ENCODE measurements at regions not wholly inside any gene's neighbourhood (a gene's known extent, or its start where the extent isn't known, plus 50 kb on each side); places are given as distances from the start of the nearest gene placed in this dataset.
"Not testable (repeated sequence)": the region's sequence is repeated elsewhere in the genome, so short reads cannot be mapped to it uniquely, and the experiment has no call there.

- not testable (repeated sequence) for H3K9me2 ChIP-seq (ENCODE audit: insufficient read depth, low read length); H3F3A ChIP-seq (ENCODE audit: insufficient read depth, low read length, poor library complexity, severe bottlenecking); H3K4me2 ChIP-seq (ENCODE audit: low read length); H2AFZ ChIP-seq (ENCODE audit: low read depth, low read length); H3K27ac ChIP-seq (ENCODE audit: low read length); H3K79me2 ChIP-seq (replicated peaks; ENCODE audit: insufficient read depth, low read length); H3K4me3 ChIP-seq (ENCODE audit: low read length); H4K20me1 ChIP-seq (ENCODE audit: insufficient read depth); H3K9me3 ChIP-seq (ENCODE audit: low read length); H3K27me3 ChIP-seq (ENCODE audit: insufficient read depth, low read depth, low read length); H3K36me3 ChIP-seq (ENCODE audit: insufficient read depth, low read length); H3K9ac ChIP-seq (ENCODE audit: low read length)
Observed at GRCh38 chr14:37712476-37712860, 117.0 kb downstream of the TTC6 start.

GRCh38 chr14:37712976-37713431 lies 117.6 kb downstream of the TTC6 start:
- Histone ChIP-seq H3K9me3 (ENCODE audit: low read length) (no peaks in the 10 kb centered on the region), H3K27ac (ENCODE audit: low read length) (no peak overlapping the region), H3K4me3 (ENCODE audit: low read length) (no peak overlapping the region), H3K36me3 (ENCODE audit: insufficient read depth, low read length) (no peaks in the 10 kb centered on the region), H3K79me2 (replicated peaks; ENCODE audit: insufficient read depth, low read length) (no peaks in the 10 kb centered on the region), H3K27me3 (ENCODE audit: insufficient read depth, low read depth, low read length) (no peaks in the 10 kb centered on the region), H3K4me2 (ENCODE audit: low read length) (no peak overlapping the region), H3F3A (ENCODE audit: insufficient read depth, low read length, poor library complexity, severe bottlenecking) (no peaks in the 10 kb centered on the region), H2AFZ (ENCODE audit: low read depth, low read length) (no peak overlapping the region), H3K9ac (ENCODE audit: low read length) (no peak overlapping the region), H4K20me1 (ENCODE audit: insufficient read depth) (no peaks in the 10 kb centered on the region), H3K9me2 (ENCODE audit: insufficient read depth, low read length) (no peaks in the 10 kb centered on the region)
- no peak for TF ChIP-seq TAF1 (IDR thresholded peaks at IDR 0.05; ENCODE audit: low read depth)
- TF ChIP-seq REST (IDR thresholded peaks at IDR 0.05; ENCODE audit: borderline replicate concordance) = no peak
- TF ChIP-seq EZH2 (IDR thresholded peaks at IDR 0.05; ENCODE audit: borderline replicate concordance, insufficient read depth, low read length, poor library complexity, severe bottlenecking) = no peak
- TF ChIP-seq POLR2AphosphoS5 (IDR thresholded peaks at IDR 0.05) = no peak
- TF ChIP-seq EP300 (conservative IDR thresholded peaks at IDR 0.05; ENCODE audit: poor library complexity, severe bottlenecking) = no peak

GRCh38 chr14:37720131-37720530 lies 124.7 kb downstream of the TTC6 start:
- Histone ChIP-seq H3K4me2 (ENCODE audit: low read length) (no peak overlapping the region), H3K4me3 (ENCODE audit: low read length) (no peak overlapping the region), H2AFZ (ENCODE audit: low read depth, low read length) (no peak overlapping the region), H3K36me3 (ENCODE audit: insufficient read depth, low read length) (no peaks in the 10 kb centered on the region), H3K27ac (ENCODE audit: low read length) (no peak overlapping the region), H3K27me3 (ENCODE audit: insufficient read depth, low read depth, low read length) (no peaks in the 10 kb centered on the region), H3F3A (ENCODE audit: insufficient read depth, low read length, poor library complexity, severe bottlenecking) (no peaks in the 10 kb centered on the region), H3K79me2 (replicated peaks; ENCODE audit: insufficient read depth, low read length) (no peaks in the 10 kb centered on the region), H3K9me2 (ENCODE audit: insufficient read depth, low read length) (no peaks in the 10 kb centered on the region), H3K9ac (ENCODE audit: low read length) (no peak overlapping the region), H3K9me3 (ENCODE audit: low read length) (no peaks in the 10 kb centered on the region), H4K20me1 (ENCODE audit: insufficient read depth) (no peaks in the 10 kb centered on the region)
- no peak for TF ChIP-seq POLR2AphosphoS5 (IDR thresholded peaks at IDR 0.05)
- TF ChIP-seq TAF1 (IDR thresholded peaks at IDR 0.05; ENCODE audit: low read depth) = no peak
- TF ChIP-seq RAD21 (conservative IDR thresholded peaks at IDR 0.05) = no peak

All from neural cell (in vitro differentiated cells).